GM18861 (cell line): ENCODE measurements at regions not wholly inside any gene's neighbourhood (a gene's known extent, or its start where the extent isn't known, plus 50 kb on each side); places are given as distances from the start of the nearest gene placed in this dataset.

Source experiments
- ATAC-seq: cut with Tn5 transposase; IDR thresholded peaks from one replicate; pipeline ENCODE4 v1.9.1; 2021; ENCODE audit not compliant: unreplicated experiment

DNA sequence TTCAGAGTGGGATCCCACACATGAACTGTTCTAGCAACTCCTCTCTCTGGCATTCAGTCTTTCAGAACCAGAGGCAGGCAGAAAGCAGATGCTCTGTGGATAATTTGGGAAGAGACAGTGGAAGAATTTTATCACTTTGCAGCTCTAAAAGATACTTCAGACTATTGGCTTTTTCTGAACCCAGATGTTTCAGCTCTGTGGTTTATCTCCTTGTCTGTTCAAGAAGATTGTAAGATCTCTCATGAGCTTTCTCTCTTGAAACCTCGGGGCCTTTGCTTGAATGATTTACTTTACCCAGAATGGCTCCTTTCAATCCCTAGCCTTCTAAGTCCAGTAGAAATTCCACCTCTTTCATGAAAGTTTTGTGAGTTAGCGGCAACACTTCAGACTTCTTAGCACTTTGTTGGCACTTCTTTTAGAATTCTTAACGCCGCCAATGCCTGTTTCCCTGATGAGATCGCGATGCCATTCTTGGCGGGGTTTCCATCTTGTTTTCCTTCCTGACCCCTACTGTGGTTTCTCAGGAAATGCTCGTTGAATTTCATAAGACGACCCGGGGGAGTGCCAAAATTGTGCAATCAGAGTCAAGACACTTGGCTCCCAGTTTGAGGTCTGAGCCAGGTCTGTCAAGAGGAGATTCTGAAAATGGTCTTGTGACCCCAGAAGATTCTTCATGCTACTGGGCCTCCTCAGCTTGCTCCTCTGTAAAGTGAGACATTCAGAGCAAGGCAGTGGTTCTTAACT, 107.0 kb upstream of the PRICKLE1 start:
- ATAC-seq: no peak

DNA sequence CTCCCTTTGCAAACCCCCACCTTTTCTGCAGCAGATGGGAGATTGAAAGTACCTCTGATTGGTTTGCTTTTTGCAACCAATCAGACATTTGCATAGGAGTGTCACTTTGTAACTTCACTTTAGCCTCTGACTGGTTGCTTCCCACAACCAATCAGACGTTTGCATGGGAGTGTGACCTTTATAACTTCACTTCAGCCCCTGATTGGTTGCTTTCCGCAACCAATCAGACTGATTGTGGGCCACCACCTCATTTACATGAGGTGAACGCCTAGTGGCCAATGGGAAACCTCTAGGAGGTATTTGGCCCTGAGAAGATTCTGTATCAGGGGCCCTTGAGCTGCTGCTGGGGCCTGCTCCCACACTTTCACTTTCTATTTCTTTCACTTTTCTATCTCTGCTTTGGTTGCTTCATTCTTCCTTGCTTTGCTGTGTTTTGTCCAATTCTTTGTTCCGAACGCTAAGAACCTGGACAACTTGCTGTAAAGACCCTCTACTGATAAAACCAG, 106.0 kb upstream of the PRICKLE1 start:
- ATAC-seq: no peak

DNA sequence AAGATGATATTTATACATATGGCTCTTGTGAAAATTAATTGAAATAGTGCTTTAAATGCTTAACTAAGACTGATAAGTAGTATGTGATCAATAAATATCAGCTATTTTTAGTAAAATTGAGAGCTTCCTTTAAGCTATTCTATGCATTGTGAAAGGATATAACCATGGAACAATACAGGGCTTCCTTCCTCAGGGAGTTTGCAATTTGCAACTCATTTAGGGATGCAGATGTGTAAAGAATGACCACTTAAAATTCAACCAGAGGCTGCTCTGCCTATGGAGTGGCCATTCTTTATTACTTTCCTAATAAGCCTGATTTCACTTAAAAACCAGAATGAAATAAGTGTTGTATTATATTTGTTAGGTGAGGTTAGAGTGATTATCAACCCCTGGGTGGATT, 103.2 kb upstream of the PRICKLE1 start:
- ATAC-seq: no peak

DNA sequence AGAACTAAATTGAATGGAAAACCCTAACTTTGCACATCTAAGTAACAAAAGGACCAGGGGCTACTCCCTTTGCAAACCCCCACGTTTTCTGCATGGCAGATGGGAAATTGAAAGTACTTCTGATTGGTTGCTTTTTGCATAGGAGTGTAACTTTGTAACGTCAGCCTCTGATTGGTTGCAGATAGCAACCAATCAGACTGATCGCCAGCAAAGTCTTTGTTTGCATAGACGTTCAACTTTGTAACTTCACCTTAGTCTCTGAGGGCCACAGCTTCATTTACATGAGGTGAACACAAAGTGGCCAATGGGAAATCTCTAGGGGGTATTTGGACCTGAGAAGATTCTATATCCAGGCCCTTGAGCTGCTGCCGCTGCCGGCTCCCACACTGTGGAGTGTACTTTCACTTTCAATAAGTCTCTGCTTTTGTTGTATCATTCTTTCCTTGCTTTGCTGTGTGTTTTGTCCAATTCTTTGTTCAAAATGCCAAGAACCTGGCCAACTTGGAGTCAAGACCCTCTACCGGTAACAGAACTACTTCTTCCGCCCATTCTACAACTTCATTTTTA, 102.5 kb upstream of the PRICKLE1 start:
- no peak for ATAC-seq

DNA sequence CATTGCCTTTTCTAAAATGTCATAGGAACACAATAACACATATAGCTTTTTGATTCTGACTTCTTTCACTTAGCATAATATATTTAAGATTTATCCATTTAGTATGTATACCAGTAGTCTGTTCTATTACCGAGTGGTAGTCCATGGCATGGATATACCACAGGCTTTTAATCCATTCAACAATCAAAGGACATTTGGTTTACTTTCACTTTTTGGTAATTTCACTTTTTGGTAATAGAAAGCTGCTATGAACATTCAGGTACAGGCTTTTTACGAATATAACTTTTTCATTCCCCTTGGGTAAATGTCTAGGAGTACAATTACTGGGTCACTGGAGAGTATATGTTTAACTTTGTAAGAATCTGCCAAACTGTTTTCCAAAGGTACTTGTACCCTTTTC, 100.7 kb upstream of the PRICKLE1 start:
- ATAC-seq: no peak

DNA sequence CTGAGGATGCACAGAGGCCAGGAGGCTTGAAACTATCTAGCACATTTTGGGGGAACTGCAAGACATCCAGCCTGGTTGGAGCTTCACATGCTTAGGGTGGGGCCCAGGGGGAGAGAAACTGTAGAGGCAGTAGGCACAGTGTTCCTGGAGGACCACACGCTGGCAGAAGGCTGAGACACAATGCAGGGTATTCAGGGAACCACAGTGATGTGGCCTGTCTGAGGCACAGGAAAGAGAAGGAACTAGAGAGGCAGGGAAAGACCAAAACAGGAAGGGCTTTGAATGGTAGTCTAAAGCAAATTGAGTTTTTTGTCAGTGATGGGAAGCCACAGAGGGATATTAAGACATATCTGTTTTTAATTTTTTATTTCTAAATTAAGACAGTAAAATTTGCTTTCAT, 100.2 kb upstream of the PRICKLE1 start:
- ATAC-seq: no peak

DNA sequence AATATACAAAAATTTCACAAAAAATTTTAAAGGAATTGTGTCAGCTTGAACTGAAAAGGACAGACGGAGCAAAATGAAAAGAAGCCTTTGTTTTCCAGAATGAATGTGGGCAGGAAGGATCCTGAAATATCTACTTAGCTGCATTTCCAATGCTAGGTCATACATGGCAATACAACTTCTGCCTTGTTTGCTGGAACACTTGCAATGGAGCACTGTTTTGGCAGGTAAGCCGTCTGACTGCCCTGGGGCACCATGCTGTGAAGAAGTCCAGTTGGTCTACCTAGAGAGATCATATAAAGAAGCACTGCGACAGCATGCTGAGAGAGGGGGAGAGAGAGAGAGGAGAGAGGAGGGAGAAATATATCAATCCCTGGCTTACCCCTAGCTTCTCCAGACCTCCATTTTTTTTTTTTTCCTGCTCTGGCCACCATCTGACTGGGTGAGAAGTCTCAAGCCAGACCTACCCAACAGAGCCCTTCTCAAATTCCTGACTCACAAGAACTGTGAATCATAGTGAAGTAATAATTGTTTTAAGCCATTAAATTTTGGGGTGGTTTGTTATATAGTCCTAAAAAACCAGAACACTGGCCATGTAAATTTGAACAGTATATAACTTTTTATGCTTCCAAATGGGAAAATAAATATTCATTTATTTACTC, 97.1 kb upstream of the PRICKLE1 start:
- ATAC-seq: no peak

DNA sequence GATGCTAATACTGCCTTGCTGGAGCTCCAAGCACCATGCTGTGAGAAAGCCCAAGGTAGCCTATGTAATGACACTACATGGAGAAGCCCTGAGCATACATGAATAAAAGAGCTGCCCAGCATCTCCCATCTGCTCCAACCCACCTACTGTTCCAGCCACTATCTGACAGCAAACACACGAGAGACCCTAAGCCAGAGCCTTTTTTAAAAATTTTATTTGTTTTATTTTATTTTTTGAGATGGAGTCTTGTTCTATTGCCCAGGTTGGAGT, 95.2 kb upstream of the PRICKLE1 start:
- ATAC-seq: no peak

DNA sequence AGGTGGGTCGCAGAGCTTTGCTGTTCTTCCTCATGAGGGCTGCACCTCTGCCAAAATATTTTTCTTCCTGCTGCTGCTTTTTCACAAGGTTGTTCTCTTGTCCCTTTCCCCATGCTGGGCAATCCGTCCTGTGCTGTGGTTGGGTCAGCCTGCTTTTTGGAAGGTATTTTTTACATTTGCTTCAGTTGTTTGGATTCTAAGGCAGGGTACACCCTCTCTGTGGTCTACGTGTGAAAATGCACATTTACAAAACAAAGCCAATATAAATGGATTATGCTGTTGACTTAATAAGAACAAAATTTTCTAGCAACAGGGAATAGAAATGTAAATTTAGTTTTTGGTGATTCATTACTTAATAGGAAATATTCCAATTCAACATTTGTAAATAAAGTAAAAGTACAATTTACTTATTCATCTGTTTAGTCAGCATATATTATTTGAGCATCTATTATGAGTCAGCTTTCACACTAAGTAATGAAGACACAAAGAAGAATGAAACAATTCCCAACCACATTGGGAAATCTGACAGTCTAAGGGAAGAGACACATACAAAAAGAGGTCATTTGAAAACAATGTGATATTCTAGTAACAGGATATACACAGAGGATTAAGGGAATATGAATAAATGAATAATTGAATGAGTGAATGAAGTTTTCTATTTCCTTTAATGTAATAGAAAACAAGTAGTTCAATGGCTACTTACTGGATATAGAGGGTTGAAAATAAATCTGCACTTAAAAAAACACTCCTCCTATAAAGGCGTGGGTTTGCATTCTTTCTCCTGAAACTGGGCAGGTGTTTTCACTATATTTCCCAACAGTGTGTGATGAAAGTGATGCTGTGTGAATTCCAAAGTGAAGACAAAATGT, 94.6 kb upstream of the PRICKLE1 start:
- no peak for ATAC-seq

DNA sequence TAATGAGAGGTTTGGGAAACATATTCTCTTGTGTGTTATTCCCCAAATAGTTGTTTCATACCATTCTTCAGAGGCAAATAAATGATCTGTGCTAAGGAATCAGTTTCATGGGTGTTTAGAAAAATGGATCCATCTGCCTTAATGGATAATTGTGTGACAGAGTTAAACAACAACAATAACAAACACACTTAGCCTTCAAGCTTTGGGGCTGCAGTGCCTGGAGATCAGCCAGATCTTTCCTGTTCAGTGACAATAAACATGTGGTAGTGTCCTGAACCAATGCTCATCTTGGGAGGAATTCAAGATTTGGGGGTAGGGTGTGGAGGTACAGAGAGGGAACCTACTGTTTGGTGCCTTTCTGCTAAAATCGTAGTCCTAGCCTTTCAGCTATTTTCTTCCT, 93.7 kb upstream of the PRICKLE1 start:
- ATAC-seq: no peak

DNA sequence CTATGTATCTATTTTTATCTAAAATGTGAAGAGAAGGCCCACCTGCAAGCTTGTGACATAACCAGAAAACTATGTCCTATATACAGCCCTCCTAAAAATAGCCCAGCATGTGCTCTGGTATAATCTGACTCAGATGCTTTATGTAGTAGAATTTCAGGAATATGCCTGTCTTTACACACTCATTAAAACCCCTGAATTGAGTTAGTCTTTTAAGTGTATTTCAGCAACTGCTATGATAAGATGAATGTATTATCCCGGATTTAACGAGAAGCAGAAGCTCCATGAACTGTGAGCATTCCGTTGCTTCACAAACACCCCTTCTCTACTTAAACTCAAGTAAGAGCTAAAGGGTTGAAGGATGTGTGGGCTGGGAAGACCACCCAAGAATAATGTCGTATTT, 89.9 kb upstream of the PRICKLE1 start:
- ATAC-seq: no peak

DNA sequence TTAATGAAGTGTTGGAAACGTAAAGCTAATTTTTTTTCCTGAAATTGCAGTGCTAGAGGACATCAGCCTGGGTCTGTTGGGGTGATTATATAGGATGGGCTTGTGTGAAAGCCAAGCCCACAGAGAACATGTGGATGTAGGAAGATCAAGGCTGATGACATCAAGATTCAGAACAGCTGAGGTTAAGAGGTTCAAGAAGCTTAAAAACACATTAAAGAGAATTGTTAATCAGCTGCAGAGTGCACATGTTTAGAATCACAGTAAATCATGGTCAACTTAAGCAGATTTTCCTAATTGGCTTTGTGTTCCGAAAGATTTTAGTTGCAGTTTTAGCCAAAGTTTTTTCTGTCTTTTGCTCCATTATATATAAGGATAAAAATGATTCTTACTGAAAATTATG, 87.9 kb upstream of the PRICKLE1 start:
- no peak for ATAC-seq

DNA sequence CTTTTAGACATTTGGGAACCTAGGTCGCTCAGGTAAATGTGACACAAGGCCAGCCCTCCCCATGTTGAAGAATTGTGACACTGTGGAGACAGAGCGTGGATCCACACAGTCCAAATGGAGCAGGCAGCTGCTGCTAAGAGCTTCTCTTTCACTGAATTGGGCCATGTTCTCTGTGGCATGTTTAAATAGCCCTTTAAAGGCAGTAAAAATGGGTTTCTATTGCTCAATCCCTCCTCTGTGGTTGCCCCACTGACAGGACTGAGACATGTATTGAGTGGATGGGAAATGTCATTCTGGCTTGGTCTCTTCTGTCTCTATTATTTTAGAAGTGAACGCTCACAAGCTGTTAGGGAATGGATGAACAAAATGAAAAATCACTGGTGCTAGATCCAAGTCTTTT, 84.0 kb upstream of the PRICKLE1 start:
- ATAC-seq: no peak

DNA sequence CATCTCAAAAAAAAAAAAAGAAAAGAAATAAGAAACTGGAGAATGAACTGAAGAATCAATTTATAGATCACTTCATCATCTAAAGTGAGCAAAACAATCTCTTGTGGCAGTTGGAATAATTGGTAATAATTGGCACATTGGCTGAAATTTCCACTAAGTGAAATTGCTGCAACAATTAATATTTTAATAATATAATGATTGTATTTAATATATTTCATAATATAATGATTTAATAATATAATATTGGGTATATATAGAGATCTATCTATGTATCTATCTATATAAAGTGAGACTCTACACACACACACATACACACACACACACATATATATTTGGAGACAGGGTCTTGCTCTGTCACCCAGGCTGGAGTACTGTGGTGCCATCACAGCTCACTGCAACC, 81.2 kb upstream of the PRICKLE1 start:
- ATAC-seq: no peak

DNA sequence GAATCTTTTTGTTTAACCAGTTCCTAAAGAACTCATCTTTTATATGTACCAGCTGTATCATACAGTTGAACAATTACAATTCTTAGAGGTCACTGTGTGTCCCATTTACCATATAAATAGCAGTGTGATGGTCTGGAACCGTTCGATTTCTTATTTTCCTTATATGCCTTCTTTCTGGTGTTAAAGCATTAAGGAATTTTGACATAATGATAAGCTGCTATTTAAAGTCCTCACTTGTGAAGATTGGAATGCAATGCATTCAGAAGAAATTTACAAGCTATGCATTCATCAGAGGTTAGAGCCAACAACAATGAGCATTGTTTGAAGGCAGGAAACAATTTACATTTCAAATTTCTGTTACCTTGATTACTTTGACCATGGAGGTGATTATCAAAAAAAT, 80.0 kb upstream of the PRICKLE1 start:
- ATAC-seq: no peak

DNA sequence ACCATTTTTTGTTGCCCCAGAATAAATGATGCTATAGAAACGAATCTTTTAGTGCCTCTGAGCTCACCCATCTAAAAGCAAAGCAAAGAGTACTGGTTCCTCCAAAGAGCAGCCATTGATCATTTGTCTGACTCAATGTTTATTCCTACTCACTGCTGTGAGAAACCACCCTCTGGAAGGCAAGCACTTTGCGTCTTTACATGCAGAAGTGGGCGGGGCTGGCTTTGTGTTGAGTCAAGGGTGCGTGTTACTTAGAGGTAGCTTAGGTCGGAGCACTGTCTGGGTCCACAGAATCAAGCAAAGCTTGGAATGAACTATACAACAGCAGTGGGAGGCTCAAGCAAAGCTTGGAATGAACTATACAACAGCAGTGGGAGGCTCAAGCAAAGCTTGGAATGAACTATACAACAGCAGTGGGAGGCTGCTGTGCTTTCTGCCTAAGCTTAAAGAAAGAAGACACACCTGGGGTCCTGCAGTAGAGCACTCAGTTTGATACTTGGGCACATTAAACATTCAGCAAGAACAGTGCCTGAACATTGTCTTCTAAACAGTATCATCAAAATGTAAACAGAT, 77.2 kb upstream of the PRICKLE1 start:
- no peak for ATAC-seq

DNA sequence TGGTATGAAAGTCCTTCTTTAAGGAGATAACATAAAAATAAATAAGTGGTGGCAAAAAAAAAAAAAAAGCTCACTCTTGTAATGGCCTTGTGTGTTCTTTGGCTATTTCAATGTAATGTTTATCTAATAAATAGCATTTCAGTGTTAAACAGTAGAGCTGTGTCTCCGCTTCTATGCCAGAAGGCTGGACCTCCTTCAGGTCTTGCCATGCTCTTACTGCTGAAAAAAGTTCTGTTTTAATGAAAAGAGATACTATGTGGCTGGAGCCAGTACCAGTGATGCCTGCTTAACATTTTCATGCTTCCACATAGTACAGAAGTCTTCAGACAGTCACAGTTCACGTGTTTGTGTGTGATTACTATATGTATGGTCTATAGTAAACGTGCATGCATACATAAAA, 74.1 kb upstream of the PRICKLE1 start:
- ATAC-seq: no peak

DNA sequence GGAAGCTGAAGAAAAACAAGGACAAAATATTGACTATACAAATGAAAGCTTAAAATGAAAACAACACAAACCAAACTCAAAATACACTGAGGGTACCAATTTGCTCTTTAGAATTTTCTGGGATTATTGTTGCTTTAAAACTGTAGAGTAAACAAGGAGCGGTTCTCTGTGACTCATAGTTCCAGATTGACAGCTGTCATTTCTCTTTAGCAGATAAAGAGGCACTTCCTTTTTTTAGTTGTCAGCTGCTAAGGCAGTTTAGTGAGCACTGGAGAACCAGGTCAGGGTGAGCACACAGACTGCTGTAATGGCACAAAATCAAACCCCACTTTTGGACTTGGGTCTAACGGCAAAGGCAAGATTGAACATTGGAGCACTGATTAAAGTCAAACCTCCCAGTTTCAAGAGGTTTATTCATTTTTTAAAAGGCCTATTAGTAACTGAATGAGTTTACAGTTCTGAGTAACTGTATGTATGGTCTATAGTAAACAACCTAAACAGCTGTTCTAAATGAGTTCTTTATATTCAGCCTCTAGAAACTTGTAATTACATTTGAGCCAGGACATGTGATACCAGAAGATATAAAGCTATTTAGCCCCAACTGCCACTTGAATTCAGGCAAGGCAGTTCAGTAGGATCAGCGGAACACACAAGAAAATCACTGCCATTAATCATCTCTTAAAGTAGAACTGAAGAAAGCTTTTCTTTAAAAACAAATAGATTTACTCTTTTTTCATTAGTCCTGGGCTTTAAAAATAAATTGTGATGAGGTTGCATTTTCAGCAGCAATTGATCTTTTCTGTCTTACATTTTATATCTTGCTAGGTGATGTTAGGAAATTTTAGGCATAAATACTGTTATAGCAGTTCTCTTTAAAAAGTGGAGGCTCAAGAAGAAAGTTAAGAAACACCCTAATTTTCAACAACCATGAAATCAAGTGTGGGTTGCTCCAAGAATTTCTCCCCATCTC, 71.7 kb upstream of the PRICKLE1 start:
- ATAC-seq: no peak

DNA sequence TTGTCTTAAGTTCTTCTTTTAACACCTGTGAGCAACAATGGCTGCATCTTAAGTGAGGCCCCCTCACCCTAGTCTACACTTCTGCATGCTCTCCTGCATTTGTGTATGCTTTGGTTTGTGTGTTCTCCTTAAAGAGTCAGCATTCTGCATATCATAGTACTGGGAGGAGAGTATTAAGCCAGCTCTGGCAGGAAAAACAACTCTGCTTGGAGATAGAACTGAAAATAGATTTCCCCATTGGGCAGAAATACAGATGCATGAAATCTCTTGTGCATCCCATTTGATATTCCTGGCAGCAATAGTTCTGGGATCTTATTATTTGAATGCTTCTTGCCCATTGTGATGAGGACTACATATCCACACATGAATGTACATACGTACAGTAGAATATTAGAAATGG, 70.6 kb upstream of the PRICKLE1 start:
- no peak for ATAC-seq

DNA sequence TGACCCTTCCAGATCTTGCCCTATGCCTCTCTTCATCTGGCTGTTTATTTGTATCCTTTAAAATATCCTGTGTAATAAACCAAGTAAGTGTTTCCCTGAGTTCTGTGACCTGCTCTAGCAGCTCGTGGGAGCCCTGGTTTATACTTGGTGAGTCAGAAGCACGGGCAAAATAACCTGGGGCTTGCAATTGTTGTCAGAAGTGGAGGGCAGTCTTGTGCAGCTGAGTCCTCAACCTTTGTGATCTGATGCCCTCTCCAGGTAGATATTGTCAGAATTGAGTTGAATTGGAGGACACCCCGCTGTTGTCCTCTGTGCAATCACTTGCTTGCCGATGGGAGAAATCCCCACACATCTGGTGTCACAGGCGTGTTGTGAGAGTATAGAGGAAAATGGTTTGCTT, 62.5 kb upstream of the PRICKLE1 start:
- ATAC-seq: no peak
